ENCODE measurements at regions not wholly inside any gene's neighbourhood (a gene's known extent, or its start where the extent isn't known, plus 50 kb on each side); places are given as distances from the start of the nearest gene placed in this dataset.

GRCh38 chr5:145493435-145493834, 341.7 kb downstream of the PRELID2 start:
- CTCF ChIA-PET (ENCODE audit: low intra/inter-chr PET ratio): no interaction called here
- no peak for DNase-seq (ENCODE audit: extremely low read depth in 1 of 4, low spot score in 3 of 4)
- no peak overlapping the region for H3K27ac ChIP-seq (ENCODE audit: extremely low read depth, low read depth, low read length)
- H4K20me1 ChIP-seq (replicated peaks; ENCODE audit: control insufficient read depth, insufficient read depth, low read length): no peaks in the 10 kb centered on the region
- H3K9me3 ChIP-seq (replicated peaks; ENCODE audit: control insufficient read depth, insufficient read depth, low read depth, low read length): no peaks in the 10 kb centered on the region
- no peak overlapping the region for H3K9ac ChIP-seq (ENCODE audit: insufficient read depth in 1 of 2, low read depth in 2 of 2, low read length in 2 of 2)
- H3K36me3 ChIP-seq (ENCODE audit: control insufficient read depth, insufficient read depth, low read length): no peaks in the 10 kb centered on the region
- BruUV-seq (replicated peaks): no TSS peak
- POLR2A ChIA-PET: no interaction called here
- no peaks in the 10 kb centered on the region for H3K27me3 ChIP-seq (ENCODE audit: control insufficient read depth in 2 of 2, insufficient read depth in 2 of 2, low read length in 2 of 2)
- FAIRE-seq: no peak
- 0% methylated on average over 3 of the region's 3 CpGs for WGBS (ENCODE audit: insufficient coverage, low coverage, missing lambda C conversion rate)
- H2AFZ ChIP-seq (ENCODE audit: low read depth, low read length): no peak overlapping the region
- H3K4me3 ChIP-seq: no peak overlapping the region
- no peak overlapping the region for H3K4me2 ChIP-seq (ENCODE audit: insufficient read depth, low read length)
- in situ Hi-C loops (cut with MboI): no loop called here
- H3K4me1 ChIP-seq (replicated peaks in 1 of 2; ENCODE audit: control insufficient read depth in 2 of 2, insufficient read depth in 2 of 2, low read length in 2 of 2): no peaks in the 10 kb centered on the region
- no peaks in the 10 kb centered on the region for H3K79me2 ChIP-seq (ENCODE audit: control insufficient read depth, insufficient read depth, low read length)
- peaks cover 4% of the 10 kb centered on the region for H3K9me1 ChIP-seq (ENCODE audit: control insufficient read depth, insufficient read depth, low read length)
- no peak for ATAC-seq
- intact Hi-C loops (cut with micrococcal nuclease): no loop called here
- no peak for TF ChIP-seq ZBTB2 (IDR thresholded peaks at IDR 0.05)
- no peak for TF ChIP-seq ZNF280B (CRISPR knock-in tag; IDR thresholded peaks at IDR 0.05)
- TF ChIP-seq TBL1XR1 (IDR thresholded peaks at IDR 0.05; ENCODE audit: low read length in 2 of 2): no peak
- TF ChIP-seq POLR3G (IDR thresholded peaks at IDR 0.05; ENCODE audit: extremely low read depth, insufficient read length, insufficient replicate concordance): no peak
- TF ChIP-seq HOMEZ (CRISPR knock-in tag; IDR thresholded peaks at IDR 0.05): no peak
- TF ChIP-seq REST (IDR thresholded peaks at IDR 0.05; ENCODE audit: borderline replicate concordance): no peak
- TF ChIP-seq REST (CRISPR knock-in tag; IDR thresholded peaks at IDR 0.05; ENCODE audit: low read depth): no peak

All from K562 (cell line).